B cell (primary cell): ENCODE measurements at regions not wholly inside any gene's neighbourhood (a gene's known extent, or its start where the extent isn't known, plus 50 kb on each side); places are given as distances from the start of the nearest gene placed in this dataset.

Experiments
- ATAC-seq: fragments of 200-7000 bp; cut with Tn5 transposase; one replicate; pipeline ENCODE4 v1.10.0; 2021; ENCODE audit warnings: low read depth, mild to moderate bottlenecking, moderate number of reproducible peaks, moderate library complexity
- CTCF ChIA-PET: fragments of 350-600 bp; sonication (Branson Sonifier 250); formaldehyde crosslinking; loops from one replicate; lab custom pipeline; 2021; ENCODE audit warnings: antibody characterized with exemption, inconsistent platforms; lab: Charles Lee
- POLR2A ChIA-PET: fragments of 350-600 bp; sonication (Branson Sonifier 250); formaldehyde crosslinking; loops from one replicate; lab custom pipeline; 2021; ENCODE audit warnings: antibody characterized with exemption; lab: Charles Lee
- DNase-seq: peaks from one replicate; pipeline ENCODE4 v3.0.0; 2013
- H2AFZ ChIP-seq: 2 replicates; pipeline ENCODE4 v1.6.1; 2012; ENCODE audit warnings: mild to moderate bottlenecking, low read depth, low read length; ENCODE audit not compliant: insufficient read depth, poor library complexity, severe bottlenecking
- H3K27ac ChIP-seq, 2 donors: 1 replicate in 1 of 2; 2 replicates in 1 of 2; pipeline ENCODE4 v1.5.1; 2012 to 2013; ENCODE audit warnings: low read length in 2 of 2, mild to moderate bottlenecking in 2 of 2, moderate library complexity in 1 of 2
- H3K27me3 ChIP-seq, 4 experiments: fragments of 200-600 bp in 1 of 4; sonication (generic) in 1 of 4; replicated peaks in 1 of 4; 1 replicate in 2 of 4; 2 replicates in 2 of 4; pipeline versions ENCODE4 v1.6.1 to v1.7.0; 2013 to 2016; ENCODE audit warnings: low read length in 3 of 4, mild to moderate bottlenecking in 2 of 4, mixed read lengths in 1 of 4, moderate library complexity in 1 of 4; ENCODE audit not compliant: insufficient read depth in 4 of 4, control insufficient read depth in 3 of 4; ENCODE audit errors: control extremely low read depth in 1 of 4
- H3K36me3 ChIP-seq, 2 experiments: replicated peaks in 1 of 2; 1 replicate in 1 of 2; 2 replicates in 1 of 2; pipeline versions ENCODE4 v1.6.1 to v1.7.1; 2013; ENCODE audit warnings: low read length in 1 of 2; ENCODE audit not compliant: insufficient read depth in 2 of 2, control insufficient read depth in 1 of 2; ENCODE audit errors: control extremely low read depth in 1 of 2, extremely low read depth in 1 of 2
- H3K4me1 ChIP-seq, 2 donors: fragments of 200-600 bp in 1 of 2; sonication (generic) in 1 of 2; 1 replicate in 1 of 2; 2 replicates in 1 of 2; pipeline versions ENCODE4 v1.5.1 to v1.6.1; 2013 to 2017; ENCODE audit warnings: low read length in 2 of 2; ENCODE audit not compliant: control insufficient read depth in 2 of 2, insufficient read depth in 2 of 2
- H3K4me2 ChIP-seq: replicated peaks from 2 replicates; pipeline ENCODE3; 2012; ENCODE audit warnings: mild to moderate bottlenecking, low read depth, low read length; ENCODE audit not compliant: poor library complexity, severe bottlenecking
- H3K4me3 ChIP-seq, 5 experiments: fragments of 200-600 bp in 1 of 5; sonication (generic) in 1 of 5; 1 replicate in 3 of 5; 2 replicates in 2 of 5; pipeline versions ENCODE4 v1.5.1 to v1.7.0; 2011 to 2016; ENCODE audit warnings: low read length in 4 of 5, mild to moderate bottlenecking in 4 of 5, low read depth in 2 of 5, control low read depth in 1 of 5, moderate library complexity in 1 of 5; ENCODE audit not compliant: insufficient read depth in 1 of 5; ENCODE audit errors: control extremely low read depth in 1 of 5, extremely low read depth in 1 of 5
- H3K79me2 ChIP-seq: fragments of 200-600 bp; sonication (generic); one replicate; pipeline ENCODE4 v1.6.0; 2016; ENCODE audit warnings: low read length; ENCODE audit not compliant: control insufficient read depth, insufficient read depth
- H3K9ac ChIP-seq: fragments of 200-600 bp; sonication (generic); 2 replicates; pipeline ENCODE4 v1.6.1; 2017; ENCODE audit warnings: mild to moderate bottlenecking, low read length, moderate library complexity
- H3K9me3 ChIP-seq, 3 donors: one replicate each; pipeline versions ENCODE4 v1.6.1 to v1.7.1; 2013; ENCODE audit warnings: low read length in 2 of 3; ENCODE audit not compliant: control insufficient read depth in 2 of 3, insufficient read depth in 1 of 3; ENCODE audit errors: control extremely low read depth in 1 of 3
- H4K20me1 ChIP-seq: 2 replicates; pipeline ENCODE4 v1.6.0; 2012; ENCODE audit warnings: mild to moderate bottlenecking, low read length; ENCODE audit not compliant: insufficient read depth, control insufficient read depth, poor library complexity, severe bottlenecking
- H3K27ac Mint-ChIP-seq: one replicate; pipeline ENCODE4 v1.8.0; 2021; ENCODE audit warnings: mixed read lengths
- H3K27me3 Mint-ChIP-seq: one replicate; pipeline ENCODE4 v1.8.0; 2021; ENCODE audit warnings: mixed read lengths
- H3K4me1 Mint-ChIP-seq: one replicate; pipeline ENCODE4 v1.8.0; 2021; ENCODE audit warnings: mixed read lengths
- H3K4me3 Mint-ChIP-seq: one replicate; pipeline ENCODE4 v1.8.0; 2021; ENCODE audit warnings: mixed read lengths
- H3K9me3 Mint-ChIP-seq: one replicate; pipeline ENCODE4 v1.8.0; 2022; ENCODE audit warnings: mixed read lengths; ENCODE audit not compliant: insufficient read depth
- EZH2 ChIP-seq: IDR thresholded peaks from 2 replicates; pipeline ENCODE4 v1.6.1; 2012; ENCODE audit warnings: borderline replicate concordance, low read depth, mild to moderate bottlenecking, moderate library complexity, low read length; ENCODE audit not compliant: insufficient read depth, poor library complexity, severe bottlenecking
- WGBS: methylation state at CpG from one replicate; pipeline ENCODE4 v1.1.5; 2013; ENCODE audit warnings: missing lambda C conversion rate; ENCODE audit not compliant: insufficient coverage; 5-methylcytosine and 5-hydroxymethylcytosine counted together
- intact Hi-C: fragments of 100-400 bp; cut with micrococcal nuclease; formaldehyde crosslinking; loops from one replicate; pipeline ENCODE4 v1.10.0; 2022
- TF ChIP-seq, protein P1 (sequence below): fragments of 200-600 bp; IDR thresholded peaks from one replicate; pipeline ENCODE4 v1.8.0; 2022; ENCODE audit warnings: antibody characterized with exemption, mild to moderate bottlenecking

GRCh38 chr3:13152826-13153710, 79.8 kb upstream of the IQSEC1 start:
- H3K9me3 ChIP-seq = peaks cover 3 to 13% (median 12%) of the 10 kb centered on the region in 3 donors
- H2AFZ ChIP-seq = no peak overlapping the region
- H3K27me3 Mint-ChIP-seq = peaks cover 2% of the 10 kb centered on the region
- peaks cover 7% of the 10 kb centered on the region for H3K4me1 Mint-ChIP-seq
- peaks cover 5 to 9% of the 10 kb centered on the region in 2 donors for H3K4me1 ChIP-seq
- peaks cover 0 to 7% (median 0%) of the 10 kb centered on the region in 4 experiments for H3K27me3 ChIP-seq
- no peak overlapping the region for H3K27ac ChIP-seq
- no peak overlapping the region for H3K4me3 ChIP-seq
- H3K79me2 ChIP-seq = no peaks in the 10 kb centered on the region
- ChIA-PET CTCF (no interaction called here), POLR2A (no interaction called here)
- no peak for TF ChIP-seq EZH2
- TF ChIP-seq, protein P1, sequence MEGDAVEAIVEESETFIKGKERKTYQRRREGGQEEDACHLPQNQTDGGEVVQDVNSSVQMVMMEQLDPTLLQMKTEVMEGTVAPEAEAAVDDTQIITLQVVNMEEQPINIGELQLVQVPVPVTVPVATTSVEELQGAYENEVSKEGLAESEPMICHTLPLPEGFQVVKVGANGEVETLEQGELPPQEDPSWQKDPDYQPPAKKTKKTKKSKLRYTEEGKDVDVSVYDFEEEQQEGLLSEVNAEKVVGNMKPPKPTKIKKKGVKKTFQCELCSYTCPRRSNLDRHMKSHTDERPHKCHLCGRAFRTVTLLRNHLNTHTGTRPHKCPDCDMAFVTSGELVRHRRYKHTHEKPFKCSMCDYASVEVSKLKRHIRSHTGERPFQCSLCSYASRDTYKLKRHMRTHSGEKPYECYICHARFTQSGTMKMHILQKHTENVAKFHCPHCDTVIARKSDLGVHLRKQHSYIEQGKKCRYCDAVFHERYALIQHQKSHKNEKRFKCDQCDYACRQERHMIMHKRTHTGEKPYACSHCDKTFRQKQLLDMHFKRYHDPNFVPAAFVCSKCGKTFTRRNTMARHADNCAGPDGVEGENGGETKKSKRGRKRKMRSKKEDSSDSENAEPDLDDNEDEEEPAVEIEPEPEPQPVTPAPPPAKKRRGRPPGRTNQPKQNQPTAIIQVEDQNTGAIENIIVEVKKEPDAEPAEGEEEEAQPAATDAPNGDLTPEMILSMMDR = no peak
- H3K9ac ChIP-seq = no peak overlapping the region
- H3K27ac Mint-ChIP-seq = no peak overlapping the region
- WGBS = 83% methylated on average over 5 of the region's 11 CpGs
- no peaks in the 10 kb centered on the region for H4K20me1 ChIP-seq
- intact Hi-C loops = no loop called here
- no peak for ATAC-seq
- H3K4me3 Mint-ChIP-seq = no peak overlapping the region
- H3K36me3 ChIP-seq = no peaks in the 10 kb centered on the region
- no peak overlapping the region for H3K4me2 ChIP-seq
- DNase-seq = no peak
- H3K9me3 Mint-ChIP-seq = peaks cover 7% of the 10 kb centered on the region

GRCh38 chr3:13150624-13151023, 77.4 kb upstream of the IQSEC1 start:
- WGBS = 89% methylated on average over 4 of the region's 5 CpGs

More at GRCh38 chr3:13150624-13151023, 77.4 kb upstream of the IQSEC1 start:
- Mint-ChIP-seq H3K27ac (no peak overlapping the region), H3K27me3 (peaks cover 2% of the 10 kb centered on the region), H3K9me3 (peaks cover 5% of the 10 kb centered on the region), H3K4me1 (peaks cover 7% of the 10 kb centered on the region), H3K4me3 (no peak overlapping the region)
- intact Hi-C loops = no loop called here
- CTCF ChIA-PET = no interaction called here
- POLR2A ChIA-PET = no interaction called here
- H3K9me3 ChIP-seq = peaks cover 3 to 10% (median 4%) of the 10 kb centered on the region in 3 donors
- no peak overlapping the region for H3K4me2 ChIP-seq
- no peaks in the 10 kb centered on the region for H3K36me3 ChIP-seq
- H2AFZ ChIP-seq = no peak overlapping the region
- no peak overlapping the region for H3K27ac ChIP-seq
- peaks cover 5 to 9% of the 10 kb centered on the region in 2 donors for H3K4me1 ChIP-seq
- DNase-seq = no peak
- no peak overlapping the region for H3K9ac ChIP-seq
- TF ChIP-seq, protein P1 = no peak
- TF ChIP-seq EZH2 = no peak
- H3K4me3 ChIP-seq = no peak overlapping the region
- ATAC-seq = no peak
- H3K27me3 ChIP-seq = peaks cover 0 to 7% (median 0%) of the 10 kb centered on the region in 4 experiments
- H4K20me1 ChIP-seq = no peaks in the 10 kb centered on the region
- no peaks in the 10 kb centered on the region for H3K79me2 ChIP-seq
